LNCaP clone FGC (cell line): ENCODE measurements at regions not wholly inside any gene's neighbourhood (a gene's known extent, or its start where the extent isn't known, plus 50 kb on each side); places are given as distances from the start of the nearest gene placed in this dataset.

Experiments used
- DNase-seq: peaks from one replicate; pipeline ENCODE4 v3.0.0-alpha.2; 2011; ENCODE audit warnings: low read depth
- H3K4me3 ChIP-seq: 2 replicates; pipeline ENCODE4 v1.5.1; 2011; ENCODE audit warnings: mild to moderate bottlenecking, low read depth, low read length, control low read depth
- CTCF ChIP-seq: IDR thresholded peaks from 2 replicates; pipeline ENCODE4 v1.5.1; 2012; ENCODE audit warnings: mild to moderate bottlenecking; ENCODE audit not compliant: control insufficient read depth, insufficient read depth; ENCODE audit errors: extremely low read depth

GRCh38 chr4:106850691-106851090 lies 185.4 kb downstream of the DKK2 start:
- no peak overlapping the region for H3K4me3 ChIP-seq
- TF ChIP-seq CTCF: no peak
- no peak for DNase-seq

- H3K4me3 ChIP-seq: no peak overlapping the region
- DNase-seq: peak; percentile 11
- no peak for TF ChIP-seq CTCF
These were observed 200.2 kb downstream of the DKK2 start for GRCh38 chr4:106835919-106836318.

GRCh38 chr4:106830879-106831278 lies 205.2 kb downstream of the DKK2 start:
- no peak overlapping the region for H3K4me3 ChIP-seq
- TF ChIP-seq CTCF: no peak
- DNase-seq: no peak

GRCh38 chr4:106818764-106819163 lies 217.3 kb downstream of the DKK2 start:
- H3K4me3 ChIP-seq: no peak overlapping the region
- TF ChIP-seq CTCF: no peak
- no peak for DNase-seq

- H3K4me3 ChIP-seq: no peak overlapping the region
- no peak for TF ChIP-seq CTCF
- DNase-seq: no peak
These were observed 219.6 kb downstream of the DKK2 start for GRCh38 chr4:106816496-106816895.

GRCh38 chr4:106810122-106810521 lies 226.0 kb downstream of the DKK2 start:
- DNase-seq: no peak
- no peak overlapping the region for H3K4me3 ChIP-seq
- TF ChIP-seq CTCF: no peak

GRCh38 chr4:106809076-106809475 lies 227.0 kb downstream of the DKK2 start:
- peak; percentile 77 for TF ChIP-seq CTCF
- DNase-seq: peak; percentile 13
- H3K4me3 ChIP-seq: no peak overlapping the region
